ENCODE measurements at regions not wholly inside any gene's neighbourhood (a gene's known extent, or its start where the extent isn't known, plus 50 kb on each side); places are given as distances from the start of the nearest gene placed in this dataset.

DNA sequence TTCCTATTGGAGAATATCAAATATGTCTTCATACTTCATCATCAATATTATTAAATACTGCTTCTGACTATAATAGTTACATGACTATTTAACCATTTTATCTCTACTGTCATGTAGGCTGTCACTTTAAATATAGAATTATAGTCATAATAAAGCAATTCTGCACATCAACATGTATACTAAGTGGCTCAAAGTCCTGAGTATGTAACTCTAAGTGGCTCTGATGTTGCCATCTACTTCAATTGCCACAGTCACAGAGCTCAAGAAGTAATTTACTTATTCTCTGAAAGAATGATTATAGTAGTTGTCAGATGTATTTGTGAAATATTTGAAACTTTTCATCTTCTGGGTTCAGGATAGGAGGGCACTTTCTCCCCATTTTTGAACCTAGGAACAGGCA is 202.3 kb downstream of the KITLG start:
- H2BK120ac ChIP-seq (ENCODE audit: low read depth, low read length) = no peak overlapping the region
- no peak overlapping the region for H3K23ac ChIP-seq (ENCODE audit: low read depth, low read length)
- intact Hi-C loops (cut with micrococcal nuclease) (no loop called here), dilution Hi-C loops (cut with HindIII; ENCODE audit: low sequenced_read_pairs, unreplicated experiment) (no loop called here), in situ Hi-C loops (cut with MboI; ENCODE audit: low sequenced_read_pairs) (no loop called here)
- no peak overlapping the region for H3K4me3 ChIP-seq (ENCODE audit: insufficient read depth, low read depth, low read length)
- POLR2A ChIA-PET (ENCODE audit: unreplicated experiment) = no interaction called here
- H2AK5ac ChIP-seq (ENCODE audit: low read depth, low read length) = no peak overlapping the region
- no peak overlapping the region for H4K91ac ChIP-seq (ENCODE audit: insufficient read depth, low read depth, low read length)
- H3K9me3 ChIP-seq (ENCODE audit: control insufficient read depth, insufficient read depth, low read length) = no peaks in the 10 kb centered on the region
- no peaks in the 10 kb centered on the region for H3K79me1 ChIP-seq (ENCODE audit: low read depth in 1 of 2, low read length in 2 of 2)
- H3K4me2 ChIP-seq (ENCODE audit: low read depth, low read length) = no peak overlapping the region
- no peak overlapping the region for H3K9ac ChIP-seq (ENCODE audit: low read depth, low read length)
- TF ChIP-seq SMC3 (IDR thresholded peaks at IDR 0.05; ENCODE audit: low read depth, low read length) (no peak), RAD21 (IDR thresholded peaks at IDR 0.05; ENCODE audit: low read length) (no peak), POLR2A (IDR thresholded peaks at IDR 0.05; ENCODE audit: low read depth, low read length) (no peak), NFE2L2 (IDR thresholded peaks at IDR 0.05; ENCODE audit: low read depth, low read length) (no peak), CEBPB (IDR thresholded peaks at IDR 0.05; ENCODE audit: low read depth, low read length) (no peak), RCOR1 (IDR thresholded peaks at IDR 0.05; ENCODE audit: insufficient replicate concordance, low read length) (no peak), FOS (IDR thresholded peaks at IDR 0.05; ENCODE audit: low read depth, low read length) (no peak)
- TF ChIP-seq, protein P1, sequence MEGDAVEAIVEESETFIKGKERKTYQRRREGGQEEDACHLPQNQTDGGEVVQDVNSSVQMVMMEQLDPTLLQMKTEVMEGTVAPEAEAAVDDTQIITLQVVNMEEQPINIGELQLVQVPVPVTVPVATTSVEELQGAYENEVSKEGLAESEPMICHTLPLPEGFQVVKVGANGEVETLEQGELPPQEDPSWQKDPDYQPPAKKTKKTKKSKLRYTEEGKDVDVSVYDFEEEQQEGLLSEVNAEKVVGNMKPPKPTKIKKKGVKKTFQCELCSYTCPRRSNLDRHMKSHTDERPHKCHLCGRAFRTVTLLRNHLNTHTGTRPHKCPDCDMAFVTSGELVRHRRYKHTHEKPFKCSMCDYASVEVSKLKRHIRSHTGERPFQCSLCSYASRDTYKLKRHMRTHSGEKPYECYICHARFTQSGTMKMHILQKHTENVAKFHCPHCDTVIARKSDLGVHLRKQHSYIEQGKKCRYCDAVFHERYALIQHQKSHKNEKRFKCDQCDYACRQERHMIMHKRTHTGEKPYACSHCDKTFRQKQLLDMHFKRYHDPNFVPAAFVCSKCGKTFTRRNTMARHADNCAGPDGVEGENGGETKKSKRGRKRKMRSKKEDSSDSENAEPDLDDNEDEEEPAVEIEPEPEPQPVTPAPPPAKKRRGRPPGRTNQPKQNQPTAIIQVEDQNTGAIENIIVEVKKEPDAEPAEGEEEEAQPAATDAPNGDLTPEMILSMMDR (conservative IDR thresholded peaks at IDR 0.05; ENCODE audit: low read depth, low read length) = no peak
- TF ChIP-seq, protein P2, sequence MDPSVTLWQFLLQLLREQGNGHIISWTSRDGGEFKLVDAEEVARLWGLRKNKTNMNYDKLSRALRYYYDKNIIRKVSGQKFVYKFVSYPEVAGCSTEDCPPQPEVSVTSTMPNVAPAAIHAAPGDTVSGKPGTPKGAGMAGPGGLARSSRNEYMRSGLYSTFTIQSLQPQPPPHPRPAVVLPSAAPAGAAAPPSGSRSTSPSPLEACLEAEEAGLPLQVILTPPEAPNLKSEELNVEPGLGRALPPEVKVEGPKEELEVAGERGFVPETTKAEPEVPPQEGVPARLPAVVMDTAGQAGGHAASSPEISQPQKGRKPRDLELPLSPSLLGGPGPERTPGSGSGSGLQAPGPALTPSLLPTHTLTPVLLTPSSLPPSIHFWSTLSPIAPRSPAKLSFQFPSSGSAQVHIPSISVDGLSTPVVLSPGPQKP (IDR thresholded peaks at IDR 0.05; ENCODE audit: borderline replicate concordance, low read depth, low read length) = no peak
- no peak overlapping the region for H2BK20ac ChIP-seq (ENCODE audit: low read depth, low read length)
- DNase-seq (no peak), ATAC-seq (ENCODE audit: low read depth) (no peak)
- no peak overlapping the region for H3K27ac ChIP-seq (ENCODE audit: insufficient read depth, low read length)
- no peak overlapping the region for H2BK5ac ChIP-seq (ENCODE audit: low read depth, low read length, poor library complexity, severe bottlenecking)
- H3K27me3 ChIP-seq (ENCODE audit: control insufficient read depth, insufficient read depth, low read length) = no peaks in the 10 kb centered on the region
- H2AK9ac ChIP-seq (replicated peaks; ENCODE audit: low read depth, low read length, poor library complexity) = no peak overlapping the region
- no peaks in the 10 kb centered on the region for H3K4me1 ChIP-seq (ENCODE audit: control insufficient read depth, insufficient read depth, low read length)
- H4K20me1 ChIP-seq (ENCODE audit: insufficient read depth, low read length) = no peaks in the 10 kb centered on the region
- H3K4ac ChIP-seq (ENCODE audit: low read depth, low read length) = no peak overlapping the region
- no peaks in the 10 kb centered on the region for H3K36me3 ChIP-seq (ENCODE audit: control insufficient read depth, insufficient read depth, low read length)
- H3K14ac ChIP-seq (replicated peaks; ENCODE audit: low read depth, low read length) = no peak overlapping the region
- H4K8ac ChIP-seq (ENCODE audit: low read depth in 2 of 2, low read length in 2 of 2) = no peak overlapping the region
- CTCF ChIA-PET = no interaction called here
- no peak overlapping the region for H3K56ac ChIP-seq (ENCODE audit: extremely low read depth, insufficient read depth, low read length)
- H3K18ac ChIP-seq (ENCODE audit: low read depth, low read length) = no peak overlapping the region
- no peaks in the 10 kb centered on the region for H3K9me1 ChIP-seq (ENCODE audit: insufficient read depth, low read length)
- no TSS peak for BruUV-seq (replicated peaks)
- H2AFZ ChIP-seq (replicated peaks; ENCODE audit: low read length, poor library complexity) = no peak overlapping the region
- no peak overlapping the region for H2BK15ac ChIP-seq (ENCODE audit: low read depth, low read length)
- H4K5ac ChIP-seq (ENCODE audit: low read depth, low read length) = no peak overlapping the region

Data from IMR-90 (cell line).